ENCODE measurements at regions not wholly inside any gene's neighbourhood (a gene's known extent, or its start where the extent isn't known, plus 50 kb on each side); places are given as distances from the start of the nearest gene placed in this dataset.

- TF ChIP-seq REST (IDR thresholded peaks at IDR 0.05; ENCODE audit: unreplicated experiment), result no peak
- TF ChIP-seq CTCF (conservative IDR thresholded peaks at IDR 0.05; ENCODE audit: low read depth in 2 of 2), result no peak
- no peak for TF ChIP-seq POLR2AphosphoS5 (IDR thresholded peaks at IDR 0.05; ENCODE audit: low read depth)
- no peak for TF ChIP-seq EZH2 (IDR thresholded peaks at IDR 0.05; ENCODE audit: low read depth, unreplicated experiment)
- no peak for TF ChIP-seq ETS1 (IDR thresholded peaks at IDR 0.05)
- TF ChIP-seq EZH2phosphoT487 (IDR thresholded peaks at IDR 0.05; ENCODE audit: unreplicated experiment), result no peak
Measured at GRCh38 chr4:13292372-13292771, 191.8 kb downstream of the RAB28 start.
